Activated T-helper 2 cell treated with anti-CD3 and anti-CD28 coated beads, Interferon-gamma antibody, Interleukin-2, Interleukin-4, amounts not matched to agents 10 μg/mL and 5 μg/mL and 100 μg/mL, durations not matched to agents 14 hours and 24 hours and 36 hours (primary cell): ENCODE measurements at regions not wholly inside any gene's neighbourhood (a gene's known extent, or its start where the extent isn't known, plus 50 kb on each side); places are given as distances from the start of the nearest gene placed in this dataset.
"Not testable (repeated sequence)": the region's sequence is repeated elsewhere in the genome, so short reads cannot be mapped to it uniquely, and the experiment has no call there.

Experiments
- DNase-seq: peaks from one replicate; pipeline ENCODE4 v3.0.0; 2021; ENCODE audit warnings: low spot score
- H3K27ac Mint-ChIP-seq: one replicate; pipeline ENCODE4 v1.8.0; 2021; ENCODE audit warnings: mixed read lengths
- H3K27me3 Mint-ChIP-seq: one replicate; pipeline ENCODE4 v1.8.0; 2021; ENCODE audit warnings: low read depth, mixed read lengths
- H3K36me3 Mint-ChIP-seq: one replicate; pipeline ENCODE4 v1.8.0; 2021; ENCODE audit warnings: low read depth, mixed read lengths
- H3K4me1 Mint-ChIP-seq: one replicate; pipeline ENCODE4 v1.8.0; 2021; ENCODE audit warnings: low read depth, mixed read lengths
- H3K4me3 Mint-ChIP-seq: one replicate; pipeline ENCODE4 v1.8.0; 2021; ENCODE audit warnings: low read depth, mild to moderate bottlenecking, moderate library complexity, mixed read lengths
- H3K9me3 Mint-ChIP-seq: one replicate; pipeline ENCODE4 v1.8.0; 2021; ENCODE audit warnings: mixed read lengths
- intact Hi-C: fragments of 100-400 bp; cut with micrococcal nuclease; formaldehyde crosslinking; loops from one replicate; pipeline ENCODE4 v1.15.1; 2023

DNA sequence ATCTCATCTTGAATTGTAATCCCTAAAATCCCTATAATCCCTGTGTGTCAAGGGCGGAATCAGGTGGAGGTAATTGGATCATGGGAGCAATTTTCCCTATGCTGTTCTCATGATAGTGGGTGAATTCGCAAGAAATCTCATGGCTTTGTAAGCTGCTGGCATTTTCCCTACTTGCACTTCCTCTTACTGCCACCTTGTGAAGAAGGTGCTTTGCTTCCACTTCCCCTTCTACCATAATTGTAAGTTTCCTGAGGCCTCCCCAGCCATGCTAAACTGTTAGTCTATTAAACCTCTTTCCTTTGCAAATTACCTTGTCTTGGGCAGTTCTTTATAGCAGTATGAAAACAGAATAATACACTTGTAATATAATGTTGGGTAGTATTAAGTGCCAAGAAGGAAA, 1087.4 kb upstream of the SLIT2 start:
- Mint-ChIP-seq H3K27ac (no peak overlapping the region), H3K9me3 (peaks cover 35% of the 10 kb centered on the region), H3K4me3 (no peak overlapping the region), H3K36me3 (no peaks in the 10 kb centered on the region), H3K27me3 (no peaks in the 10 kb centered on the region), H3K4me1 (no peaks in the 10 kb centered on the region)
- intact Hi-C loops: no loop called here
- DNase-seq: no peak

DNA sequence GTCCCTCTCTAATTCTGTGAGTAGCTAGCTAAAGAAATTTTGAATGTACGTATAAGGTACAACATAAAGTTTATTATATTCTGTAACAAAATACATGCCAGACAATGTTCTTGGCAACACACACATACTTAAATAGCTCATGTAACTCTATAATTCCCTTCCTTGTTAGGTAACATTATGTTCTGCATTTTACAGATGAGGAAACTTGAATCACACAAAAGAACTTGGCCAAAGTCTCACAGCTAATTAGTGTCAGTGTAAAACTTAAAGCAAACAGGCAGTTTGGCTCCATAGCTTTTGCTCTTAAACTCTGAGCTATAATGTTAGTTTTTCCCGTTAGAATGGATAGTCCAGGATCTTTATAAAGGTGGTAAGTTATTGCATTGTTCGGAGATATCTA, 1091.8 kb upstream of the SLIT2 start:
- Mint-ChIP-seq H3K9me3 (peaks cover 49% of the 10 kb centered on the region), H3K4me1 (no peaks in the 10 kb centered on the region), H3K4me3 (no peak overlapping the region), H3K36me3 (no peaks in the 10 kb centered on the region), H3K27ac (no peak overlapping the region), H3K27me3 (no peaks in the 10 kb centered on the region)
- no peak for DNase-seq
- intact Hi-C loops: no loop called here

DNA sequence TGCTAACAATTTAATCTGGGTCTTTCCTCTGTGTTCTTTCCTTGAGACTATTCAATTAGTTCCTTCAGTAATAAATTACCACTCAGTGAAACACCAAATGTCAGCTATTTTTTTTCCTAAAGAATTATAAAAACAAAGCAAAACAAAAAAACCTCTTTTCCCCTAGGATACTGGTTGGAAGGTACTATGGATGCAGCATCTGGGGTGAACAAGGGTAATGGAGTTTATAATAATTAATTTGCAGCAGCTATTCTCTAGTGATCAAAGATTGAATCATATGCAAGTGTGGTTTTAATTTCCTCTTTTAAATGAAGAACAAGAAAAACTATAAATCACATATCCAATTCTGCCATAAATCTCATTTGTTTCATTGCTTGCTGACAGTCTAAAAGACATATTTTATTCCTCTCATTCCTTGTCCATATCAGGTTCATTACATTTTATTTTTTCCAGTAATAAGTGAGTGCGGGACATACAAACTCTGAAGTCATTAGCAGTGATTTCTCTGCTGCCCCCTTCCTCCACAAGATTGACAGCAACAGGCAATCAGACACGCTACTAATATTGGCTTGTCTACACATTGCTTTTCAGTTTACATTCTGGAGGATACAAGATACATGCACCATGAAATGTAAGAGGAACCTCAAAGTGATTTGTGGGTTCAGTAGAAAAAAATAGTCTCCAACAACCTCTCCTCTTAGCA, 1093.4 kb upstream of the SLIT2 start:
- H3K36me3 Mint-ChIP-seq: no peaks in the 10 kb centered on the region
- no peak for DNase-seq
- H3K27ac Mint-ChIP-seq: no peak overlapping the region
- no peaks in the 10 kb centered on the region for H3K4me1 Mint-ChIP-seq
- intact Hi-C loops: no loop called here
- H3K9me3 Mint-ChIP-seq: peaks cover 53% of the 10 kb centered on the region
- H3K27me3 Mint-ChIP-seq: no peaks in the 10 kb centered on the region
- no peak overlapping the region for H3K4me3 Mint-ChIP-seq

DNA sequence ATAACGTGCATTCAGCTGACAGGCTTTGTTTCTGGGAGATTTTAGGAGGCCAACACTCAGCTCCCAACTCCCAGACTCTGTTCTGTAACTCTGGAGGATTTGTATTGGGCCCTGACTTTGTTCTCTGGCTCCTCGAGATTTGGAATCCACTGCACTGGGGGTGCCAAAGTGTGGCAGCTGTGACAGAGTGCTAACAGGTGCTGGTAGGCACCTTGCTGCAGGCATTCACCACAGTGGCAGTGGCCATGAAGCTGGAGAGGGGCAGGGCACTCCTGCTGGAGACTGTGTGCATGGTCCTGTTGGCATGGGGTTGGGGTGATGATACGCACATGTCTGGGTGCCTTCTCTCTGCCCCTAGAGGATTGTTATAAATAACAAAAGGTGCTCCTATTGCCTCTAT, 1094.9 kb upstream of the SLIT2 start:
- H3K27me3 Mint-ChIP-seq: no peaks in the 10 kb centered on the region
- intact Hi-C loops: no loop called here
- no peak for DNase-seq
- no peak overlapping the region for H3K4me3 Mint-ChIP-seq
- H3K27ac Mint-ChIP-seq: no peak overlapping the region
- H3K9me3 Mint-ChIP-seq: peaks cover 59% of the 10 kb centered on the region
- H3K4me1 Mint-ChIP-seq: no peaks in the 10 kb centered on the region
- no peaks in the 10 kb centered on the region for H3K36me3 Mint-ChIP-seq

DNA sequence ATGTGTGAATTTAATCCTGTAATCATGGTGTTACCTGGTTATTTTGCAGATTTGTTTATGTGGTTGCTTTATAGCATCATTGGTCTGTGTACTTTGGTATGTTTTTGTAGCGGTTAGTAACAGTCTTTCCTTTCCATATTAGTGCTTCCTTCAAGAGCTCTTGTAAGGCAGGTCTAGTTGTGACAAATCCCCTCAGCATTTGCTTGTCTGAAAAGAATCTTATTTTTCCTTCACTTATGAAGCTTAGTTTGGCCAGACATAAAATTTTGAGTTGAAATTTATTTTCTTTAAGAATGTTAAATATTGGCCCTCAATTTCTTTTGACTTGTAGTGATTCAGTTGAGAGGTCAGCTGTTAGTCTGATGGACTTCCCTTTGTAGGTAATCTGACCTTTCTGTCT, 1096.1 kb upstream of the SLIT2 start:
- peaks cover 57% of the 10 kb centered on the region for H3K9me3 Mint-ChIP-seq
- intact Hi-C loops: no loop called here
- H3K36me3 Mint-ChIP-seq: no peaks in the 10 kb centered on the region
- no peak overlapping the region for H3K4me3 Mint-ChIP-seq
- no peaks in the 10 kb centered on the region for H3K4me1 Mint-ChIP-seq
- no peak for DNase-seq
- no peak overlapping the region for H3K27ac Mint-ChIP-seq
- H3K27me3 Mint-ChIP-seq: no peaks in the 10 kb centered on the region

DNA sequence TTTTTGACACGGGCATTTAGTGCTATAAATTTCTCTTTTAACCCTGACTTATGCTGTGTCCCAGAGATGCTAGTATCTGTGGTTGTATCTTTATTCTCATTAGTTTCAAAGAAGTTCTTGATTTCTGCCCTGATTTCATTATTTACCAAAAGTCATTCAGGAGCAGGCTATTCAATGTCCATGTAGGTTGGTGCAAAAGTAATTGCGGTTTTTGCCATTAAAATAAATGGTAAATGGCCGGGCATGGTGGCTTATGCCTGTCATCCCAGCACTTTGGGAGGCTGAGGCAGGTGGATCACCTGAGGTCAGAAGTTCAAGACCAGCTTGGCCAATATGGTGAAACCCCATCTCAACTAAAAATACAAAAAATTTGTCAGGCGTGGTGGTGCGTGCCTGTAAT, 1097.4 kb upstream of the SLIT2 start:
- H3K36me3 Mint-ChIP-seq, H3K27ac Mint-ChIP-seq, H3K4me3 Mint-ChIP-seq, H3K27me3 Mint-ChIP-seq, intact Hi-C loops, DNase-seq, H3K4me1 Mint-ChIP-seq: not testable (repeated sequence)
- peaks cover 55% of the 10 kb centered on the region for H3K9me3 Mint-ChIP-seq

DNA sequence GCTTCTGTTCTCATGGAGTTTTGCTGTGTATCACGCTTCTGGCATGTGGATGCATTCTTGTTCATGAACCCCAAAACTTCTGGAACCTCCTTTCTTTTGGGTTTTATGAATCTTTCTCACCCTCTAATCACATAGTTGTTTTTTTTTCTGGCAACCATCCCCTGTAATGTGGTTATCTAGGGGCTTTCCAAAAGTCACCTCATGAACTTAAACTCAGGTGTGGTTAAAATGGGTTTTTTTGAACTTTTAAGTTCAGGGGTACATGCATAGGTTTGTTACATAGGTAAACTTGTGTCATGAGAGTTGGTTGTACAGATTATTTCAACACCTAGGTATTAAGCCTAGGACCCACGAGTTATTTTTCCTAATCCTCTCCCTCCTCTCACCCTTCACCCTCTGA, 1099.4 kb upstream of the SLIT2 start:
- no peaks in the 10 kb centered on the region for H3K36me3 Mint-ChIP-seq
- no peaks in the 10 kb centered on the region for H3K4me1 Mint-ChIP-seq
- no peak for DNase-seq
- intact Hi-C loops: no loop called here
- H3K9me3 Mint-ChIP-seq: peaks cover 57% of the 10 kb centered on the region
- no peaks in the 10 kb centered on the region for H3K27me3 Mint-ChIP-seq
- no peak overlapping the region for H3K4me3 Mint-ChIP-seq
- H3K27ac Mint-ChIP-seq: no peak overlapping the region

DNA sequence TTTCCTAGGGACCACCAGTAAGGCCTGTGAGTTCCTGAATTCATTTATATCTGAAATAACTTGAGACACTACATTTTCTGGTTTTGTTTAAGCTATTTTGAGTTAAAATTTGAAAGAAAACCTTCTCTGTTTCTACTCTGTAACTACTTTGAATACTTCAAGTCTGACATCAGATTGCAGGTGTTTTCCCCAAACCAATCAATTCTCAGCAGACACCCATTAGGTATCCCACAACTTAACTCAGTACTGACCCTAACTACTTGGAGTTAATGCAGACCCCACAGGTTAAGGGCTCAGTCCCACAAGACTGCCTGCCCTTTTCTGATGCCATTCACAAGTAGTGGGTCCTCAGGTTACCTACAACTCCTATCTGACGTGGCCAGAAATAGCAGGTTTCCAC, 1100.0 kb upstream of the SLIT2 start:
- no peaks in the 10 kb centered on the region for H3K36me3 Mint-ChIP-seq
- intact Hi-C loops: no loop called here
- no peaks in the 10 kb centered on the region for H3K4me1 Mint-ChIP-seq
- H3K27ac Mint-ChIP-seq: no peak overlapping the region
- no peak for DNase-seq
- H3K4me3 Mint-ChIP-seq: no peak overlapping the region
- H3K9me3 Mint-ChIP-seq: peaks cover 55% of the 10 kb centered on the region
- H3K27me3 Mint-ChIP-seq: no peaks in the 10 kb centered on the region

DNA sequence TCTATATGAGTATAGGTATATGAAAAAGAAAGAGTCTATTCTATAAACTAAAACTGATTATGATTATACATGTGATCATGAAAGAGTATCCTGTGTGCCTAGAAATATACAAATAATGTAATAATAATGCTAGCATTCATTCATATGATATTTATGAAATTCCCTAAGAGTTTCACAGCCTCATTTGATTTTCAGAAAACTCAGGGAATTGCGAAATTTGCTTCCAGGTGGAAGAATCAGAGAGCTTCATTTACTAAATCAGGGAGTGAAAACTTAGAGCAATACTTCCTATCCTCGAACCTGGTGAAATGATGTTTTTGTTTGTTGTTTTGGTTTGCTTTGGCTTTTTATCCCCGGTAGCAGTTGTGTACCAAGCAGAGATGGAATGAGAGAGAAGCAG, 1105.7 kb upstream of the SLIT2 start:
- Mint-ChIP-seq H3K27ac (no peak overlapping the region), H3K36me3 (no peaks in the 10 kb centered on the region), H3K4me3 (no peak overlapping the region), H3K9me3 (peaks cover 34% of the 10 kb centered on the region), H3K4me1 (no peaks in the 10 kb centered on the region), H3K27me3 (no peaks in the 10 kb centered on the region)
- intact Hi-C loops: no loop called here
- DNase-seq: no peak

DNA sequence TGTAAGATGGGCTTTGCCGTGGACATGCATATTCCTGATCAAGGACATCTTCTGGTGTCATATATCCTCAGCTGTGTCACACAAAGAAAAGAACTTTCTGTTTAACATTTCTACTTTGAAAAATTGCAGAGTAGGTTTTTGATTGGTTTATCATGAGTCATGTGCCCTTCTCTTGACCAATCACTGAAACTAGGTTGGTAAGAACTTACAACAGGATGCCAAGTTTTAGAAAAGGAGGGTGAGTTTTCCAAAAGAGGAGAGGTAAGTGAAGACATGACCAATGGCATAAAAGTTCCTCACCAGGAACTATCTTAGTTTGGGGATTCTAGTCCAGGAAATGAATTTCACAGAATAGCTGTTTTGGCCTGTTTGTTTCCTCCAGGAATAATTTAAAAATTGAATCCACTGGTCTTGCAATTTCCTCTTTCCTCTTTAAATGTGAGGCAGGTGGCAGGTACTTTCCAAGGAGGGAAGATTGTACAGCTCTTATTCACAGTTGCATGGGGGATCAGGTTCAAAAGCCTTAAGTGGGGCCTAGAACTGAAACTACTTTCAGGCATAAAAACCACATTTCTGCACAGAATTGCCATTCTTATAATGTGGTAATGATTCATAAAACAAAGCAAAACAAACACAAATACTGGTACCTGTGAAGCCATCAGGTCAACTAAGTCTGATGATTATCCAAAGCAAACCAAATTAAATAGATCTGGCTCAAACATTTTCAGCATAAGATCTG, 1114.5 kb upstream of the LCORL start:
- Mint-ChIP-seq H3K27me3 (no peaks in the 10 kb centered on the region), H3K4me1 (no peaks in the 10 kb centered on the region), H3K27ac (no peak overlapping the region), H3K4me3 (no peak overlapping the region), H3K36me3 (no peaks in the 10 kb centered on the region), H3K9me3 (peaks cover 22% of the 10 kb centered on the region)
- intact Hi-C loops: no loop called here
- DNase-seq: no peak

DNA sequence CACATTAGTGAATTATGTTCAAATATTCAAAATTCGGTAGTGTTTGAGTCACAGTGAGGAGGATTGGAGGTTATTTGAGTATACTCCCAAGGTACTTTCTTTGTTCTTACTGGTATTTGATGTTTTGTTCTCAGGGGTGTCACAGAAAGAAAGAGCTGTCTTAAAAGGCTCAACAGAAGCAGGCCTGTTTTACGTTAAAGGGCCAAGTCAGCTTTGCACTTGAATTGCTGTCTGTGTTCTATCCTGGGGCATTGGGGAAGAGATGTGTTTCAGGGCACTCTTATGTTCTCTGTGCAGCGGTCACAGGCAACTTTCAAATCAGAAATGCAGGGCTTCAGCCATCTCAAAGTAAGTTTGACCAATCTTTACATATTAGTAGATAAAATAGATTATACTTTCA, 1113.1 kb upstream of the LCORL start:
- no peak overlapping the region for H3K27ac Mint-ChIP-seq
- peaks cover 10% of the 10 kb centered on the region for H3K9me3 Mint-ChIP-seq
- intact Hi-C loops: no loop called here
- no peaks in the 10 kb centered on the region for H3K36me3 Mint-ChIP-seq
- no peak for DNase-seq
- H3K27me3 Mint-ChIP-seq: no peaks in the 10 kb centered on the region
- H3K4me3 Mint-ChIP-seq: no peak overlapping the region
- H3K4me1 Mint-ChIP-seq: no peaks in the 10 kb centered on the region

DNA sequence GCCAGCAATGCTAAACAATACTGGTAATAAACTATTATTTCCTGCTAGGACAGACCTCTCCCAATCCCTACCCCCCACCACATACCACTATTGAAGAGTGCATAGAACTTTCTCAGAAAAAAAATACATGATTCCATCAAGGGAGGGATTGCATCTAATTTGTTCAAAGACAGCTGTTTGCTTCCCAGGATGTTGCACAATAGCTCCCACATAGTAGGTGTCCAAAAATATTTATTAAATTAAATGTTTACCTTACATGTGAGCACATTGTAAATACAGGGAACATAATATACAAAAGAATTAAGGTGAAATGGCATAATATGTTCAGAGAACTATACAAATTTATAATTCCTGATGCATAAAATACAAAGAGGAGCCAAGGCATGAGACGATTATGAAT, 1111.8 kb upstream of the LCORL start:
- H3K27ac Mint-ChIP-seq: no peak overlapping the region
- DNase-seq: no peak
- no peaks in the 10 kb centered on the region for H3K4me1 Mint-ChIP-seq
- no peak overlapping the region for H3K4me3 Mint-ChIP-seq
- H3K9me3 Mint-ChIP-seq: peaks cover 8% of the 10 kb centered on the region
- H3K36me3 Mint-ChIP-seq: no peaks in the 10 kb centered on the region
- H3K27me3 Mint-ChIP-seq: no peaks in the 10 kb centered on the region
- intact Hi-C loops: no loop called here

DNA sequence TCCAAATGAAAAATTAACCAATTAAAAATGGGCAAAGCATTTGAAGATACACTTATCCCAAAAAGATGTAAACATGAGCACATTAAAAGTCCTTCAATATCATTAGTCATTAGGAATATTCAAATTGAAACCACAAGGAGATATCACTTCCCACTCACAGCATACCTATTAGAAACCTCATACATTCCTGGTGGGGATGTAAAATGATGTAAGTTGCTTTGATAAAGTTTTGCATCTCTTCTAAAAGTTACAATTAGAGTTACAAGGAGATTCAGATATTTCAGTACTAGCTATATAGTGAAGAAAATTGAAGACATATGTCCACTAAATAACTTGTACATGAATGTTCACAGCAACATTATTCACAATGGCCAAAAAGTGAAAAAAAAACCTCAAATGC, 1109.3 kb upstream of the LCORL start:
- intact Hi-C loops: no loop called here
- peaks cover 19% of the 10 kb centered on the region for H3K9me3 Mint-ChIP-seq
- H3K27ac Mint-ChIP-seq: no peak overlapping the region
- H3K36me3 Mint-ChIP-seq: no peaks in the 10 kb centered on the region
- H3K27me3 Mint-ChIP-seq: no peaks in the 10 kb centered on the region
- H3K4me3 Mint-ChIP-seq: no peak overlapping the region
- no peak for DNase-seq
- no peaks in the 10 kb centered on the region for H3K4me1 Mint-ChIP-seq
